HG02884 (cell line): ENCODE measurements at regions not wholly inside any gene's neighbourhood (a gene's known extent, or its start where the extent isn't known, plus 50 kb on each side); places are given as distances from the start of the nearest gene placed in this dataset.
"Not testable (repeated sequence)": the region's sequence is repeated elsewhere in the genome, so short reads cannot be mapped to it uniquely, and the experiment has no call there.

Experiments
- ATAC-seq: cut with Tn5 transposase; IDR thresholded peaks from one replicate; pipeline ENCODE4 v1.9.1; 2021; ENCODE audit warnings: mild to moderate bottlenecking, moderate library complexity; ENCODE audit not compliant: unreplicated experiment

DNA sequence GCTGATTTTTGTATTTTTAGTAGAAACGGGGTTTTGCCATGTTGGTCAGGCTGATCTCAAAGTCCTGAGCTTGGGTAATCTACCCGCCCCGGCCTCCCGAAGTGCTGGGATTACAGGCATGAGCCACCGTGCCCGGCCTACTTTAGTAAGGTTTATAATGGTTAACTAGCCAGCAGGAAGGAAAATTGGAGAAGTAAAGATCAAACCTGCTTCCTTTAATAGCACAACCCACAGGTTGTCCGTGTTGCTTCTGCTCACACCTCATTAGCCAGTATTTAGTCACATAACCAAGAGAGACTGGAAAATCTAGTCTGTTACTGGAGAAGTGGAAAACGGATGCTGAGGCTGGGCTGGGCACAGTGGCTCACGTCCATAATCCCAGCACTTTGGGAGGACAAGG lies 51.9 kb upstream of the TBL1XR1 start:
- no peak for ATAC-seq

GRCh38 chr3:177250151-177250550 lies 52.9 kb upstream of the TBL1XR1 start:
- ATAC-seq: no peak

- ATAC-seq: peak; percentile 40
These were observed 54.5 kb upstream of the TBL1XR1 start for GRCh38 chr3:177251755-177252154.

GRCh38 chr3:177257006-177257405 lies 59.7 kb upstream of the TBL1XR1 start:
- ATAC-seq: no peak

GRCh38 chr3:177257625-177258024 lies 60.3 kb upstream of the TBL1XR1 start:
- ATAC-seq: no peak

- no peak for ATAC-seq
These were observed 65.1 kb upstream of the TBL1XR1 start for GRCh38 chr3:177262396-177262795.

GRCh38 chr3:177263615-177264368 lies 66.5 kb upstream of the TBL1XR1 start:
- ATAC-seq: peak; percentile 58

- not testable (repeated sequence) for ATAC-seq
These were observed 74.7 kb upstream of the TBL1XR1 start for GRCh38 chr3:177271811-177272501.

DNA sequence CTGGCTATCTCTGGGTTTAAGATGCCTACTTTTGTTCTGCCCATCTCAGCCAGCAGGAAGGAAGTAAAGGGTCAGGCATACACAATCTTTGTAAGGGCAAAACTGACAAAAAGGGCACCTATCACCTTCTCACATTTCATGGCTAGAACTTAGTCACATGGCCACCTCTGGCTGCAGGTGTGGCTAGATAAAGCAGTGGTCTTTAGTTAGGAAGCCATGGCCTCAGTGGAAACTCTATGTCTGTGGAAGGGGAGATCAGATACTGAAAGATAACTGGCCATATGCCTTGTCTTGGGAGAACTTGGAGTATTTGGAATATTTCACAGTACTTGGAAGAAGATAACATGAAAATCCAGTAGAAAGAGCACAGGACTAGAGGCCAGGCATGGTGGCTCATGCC lies 80.7 kb upstream of the TBL1XR1 start:
- no peak for ATAC-seq

GRCh38 chr3:177279118-177279815 lies 82.0 kb upstream of the TBL1XR1 start:
- ATAC-seq: no peak

- ATAC-seq: no peak
These were observed 84.2 kb upstream of the TBL1XR1 start for GRCh38 chr3:177281292-177282118.

- ATAC-seq: no peak
These were observed 84.9 kb upstream of the TBL1XR1 start for GRCh38 chr3:177282119-177282655.

- no peak for ATAC-seq
These were observed 86.7 kb upstream of the TBL1XR1 start for GRCh38 chr3:177283983-177284382.

- ATAC-seq: no peak
These were observed 87.2 kb upstream of the TBL1XR1 start for GRCh38 chr3:177284383-177284881.

GRCh38 chr3:177286034-177286433 lies 88.8 kb upstream of the TBL1XR1 start:
- ATAC-seq: no peak

- no peak for ATAC-seq
These were observed 89.9 kb upstream of the TBL1XR1 start for GRCh38 chr3:177287231-177287630.

GRCh38 chr3:177290633-177291032 lies 93.4 kb upstream of the TBL1XR1 start:
- no peak for ATAC-seq

DNA sequence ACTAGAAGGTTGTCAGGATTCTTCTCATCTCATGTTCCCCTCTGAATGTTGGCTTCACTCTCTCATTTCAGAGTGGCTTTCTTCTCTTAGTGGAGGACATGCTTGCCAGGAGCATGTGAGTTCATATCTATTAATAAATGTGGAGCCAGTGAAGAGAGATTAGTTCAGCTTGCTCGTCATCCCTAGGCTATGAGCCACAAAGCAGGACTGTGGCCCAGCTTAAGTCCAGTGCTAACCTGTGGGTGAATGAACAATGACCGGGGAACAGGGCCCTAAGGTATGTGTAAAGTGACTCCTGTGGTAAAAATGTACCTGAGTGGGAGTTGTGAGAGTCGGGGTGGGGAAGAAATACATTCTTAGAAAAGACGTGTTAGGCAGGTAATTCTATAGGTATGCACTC lies 96.9 kb upstream of the TBL1XR1 start:
- ATAC-seq: no peak

GRCh38 chr3:177295116-177295515 lies 97.8 kb upstream of the TBL1XR1 start:
- ATAC-seq: no peak

- no peak for ATAC-seq
These were observed 102.0 kb upstream of the TBL1XR1 start for GRCh38 chr3:177299250-177299649.
